ENCODE measurements at regions not wholly inside any gene's neighbourhood (a gene's known extent, or its start where the extent isn't known, plus 50 kb on each side); places are given as distances from the start of the nearest gene placed in this dataset.

DNA sequence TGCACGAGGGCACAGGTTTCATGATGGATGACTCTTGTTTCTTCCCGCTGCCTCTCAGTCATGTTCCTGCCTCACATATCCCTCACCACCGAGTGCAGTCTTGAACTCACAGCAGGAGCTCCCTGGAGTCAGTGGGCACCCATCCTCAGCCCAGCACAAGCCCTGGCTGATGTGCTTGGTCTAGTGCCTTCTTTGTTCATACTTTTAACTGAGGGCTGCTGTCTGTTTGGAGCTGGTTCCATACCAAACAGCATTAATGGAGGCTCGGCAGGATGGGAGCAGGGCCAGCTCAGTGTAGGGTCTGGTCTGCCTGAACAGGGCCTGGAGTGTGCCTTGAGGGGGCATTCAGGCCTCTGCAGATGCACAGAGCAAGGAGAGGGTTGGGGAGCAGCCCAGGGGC lies 54.5 kb upstream of the GLI2 start:
- in situ Hi-C loops (cut with HindIII; ENCODE audit: extremely low pct_ligation_motif_present, low pct_unique_long_range_greater_than_20kb) = no loop called here
- FAIRE-seq = no peak
- POLR2A ChIA-PET = no interaction called here

DNA sequence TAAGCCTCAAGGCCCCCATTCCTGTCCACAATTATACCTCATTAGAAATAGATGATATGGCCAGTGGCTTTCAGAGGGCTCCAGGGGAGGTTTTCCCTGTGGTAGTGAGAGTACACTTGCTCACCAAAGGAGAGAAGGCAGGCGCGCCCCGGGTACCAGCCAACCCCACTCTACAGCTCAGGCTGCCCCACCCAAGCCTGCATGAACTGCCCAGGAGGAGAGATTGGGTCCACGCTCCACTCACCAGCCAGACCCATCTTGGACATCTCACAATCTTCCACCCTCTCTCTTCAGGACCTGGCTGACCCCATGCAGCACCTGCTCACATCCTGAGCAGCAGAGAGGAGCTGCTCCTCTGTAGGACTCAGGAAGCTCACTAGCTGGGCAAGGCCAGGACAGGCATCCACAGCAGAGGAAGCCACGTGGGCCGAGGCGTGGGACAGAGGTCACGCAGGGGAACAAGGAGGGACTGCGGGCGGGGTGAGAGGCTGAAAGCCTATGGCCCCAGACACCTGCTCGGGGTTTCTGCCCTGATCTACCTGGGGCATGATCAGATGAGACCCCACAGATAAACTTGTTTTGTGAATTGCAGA lies 53.9 kb upstream of the GLI2 start:
- H3K4me2 ChIP-seq (ENCODE audit: low read depth, low read length) = no peak overlapping the region
- H3K9ac ChIP-seq (ENCODE audit: insufficient read depth, low read depth, low read length) = no peak overlapping the region
- H3K27ac ChIP-seq (ENCODE audit: extremely low read length, insufficient read depth, low read length) = no peak overlapping the region
- ChIA-PET CTCF (ENCODE audit: low intra/inter-chr PET ratio, low total read pairs) (interaction anchor here (3.9 kb wide), 1 partner anchor 338 kb away, joined by 16 read pairs; no protein-coding TSS in a partner anchor), POLR2A (no interaction called here)
- peaks cover 2 to 51% of the 10 kb centered on the region in 2 experiments; a peak in 3 of 5 replicates for H3K27me3 ChIP-seq (ENCODE audit: control insufficient read depth in 1 of 2, insufficient read depth in 2 of 2, low read length in 2 of 2)
- BruUV-seq (replicated peaks) = no TSS peak
- H4K20me1 ChIP-seq (ENCODE audit: insufficient read depth, low read length) = no peaks in the 10 kb centered on the region; the same call in 1 of the 2 replicates
- DNase-seq (ENCODE audit: low spot score) = no peak
- no peaks in the 10 kb centered on the region for H3K9me3 ChIP-seq (ENCODE audit: low read length)
- in situ Hi-C loops (cut with HindIII; ENCODE audit: extremely low pct_ligation_motif_present, low pct_unique_long_range_greater_than_20kb) (no loop called here), intact Hi-C loops (cut with micrococcal nuclease; ENCODE audit: unreplicated experiment) (no loop called here)
- WGBS (ENCODE audit: low lambda C conversion rate) = 35% methylated on average over 11 of the region's 11 CpGs
- H3K79me2 ChIP-seq (ENCODE audit: insufficient read depth, low read length) = no peaks in the 10 kb centered on the region
- H3K4me3 ChIP-seq (replicated peaks in 1 of 3; ENCODE audit: insufficient read depth in 1 of 3, low read depth in 2 of 3, low read length in 3 of 3) = no peak overlapping the region
- peaks cover 5% of the 10 kb centered on the region; the same call in 1 of the 2 replicates for H3K4me1 ChIP-seq (ENCODE audit: insufficient read depth, low read length)
- no peak for ATAC-seq
- no peak overlapping the region for H2AFZ ChIP-seq (ENCODE audit: low read length)
- no peaks in the 10 kb centered on the region for H3K36me3 ChIP-seq (replicated peaks in 1 of 2; ENCODE audit: control insufficient read depth in 1 of 2, insufficient read depth in 2 of 2, low read length in 2 of 2)
- FAIRE-seq = no peak
- no peak for TF ChIP-seq GATAD2A (CRISPR knock-in tag; IDR thresholded peaks at IDR 0.05)
- TF ChIP-seq, protein P1, sequence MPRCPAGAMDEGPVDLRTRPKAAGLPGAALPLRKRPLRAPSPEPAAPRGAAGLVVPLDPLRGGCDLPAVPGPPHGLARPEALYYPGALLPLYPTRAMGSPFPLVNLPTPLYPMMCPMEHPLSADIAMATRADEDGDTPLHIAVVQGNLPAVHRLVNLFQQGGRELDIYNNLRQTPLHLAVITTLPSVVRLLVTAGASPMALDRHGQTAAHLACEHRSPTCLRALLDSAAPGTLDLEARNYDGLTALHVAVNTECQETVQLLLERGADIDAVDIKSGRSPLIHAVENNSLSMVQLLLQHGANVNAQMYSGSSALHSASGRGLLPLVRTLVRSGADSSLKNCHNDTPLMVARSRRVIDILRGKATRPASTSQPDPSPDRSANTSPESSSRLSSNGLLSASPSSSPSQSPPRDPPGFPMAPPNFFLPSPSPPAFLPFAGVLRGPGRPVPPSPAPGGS (CRISPR knock-in tag; IDR thresholded peaks at IDR 0.05) = no peak
- no peak for TF ChIP-seq ZFP36L1 (CRISPR knock-in tag; IDR thresholded peaks at IDR 0.05)
- TF ChIP-seq SRY (CRISPR knock-in tag; IDR thresholded peaks at IDR 0.05) = no peak
- no peak for TF ChIP-seq KLF9 (CRISPR knock-in tag; IDR thresholded peaks at IDR 0.05; ENCODE audit: low read depth)
- TF ChIP-seq THAP7 (CRISPR knock-in tag; IDR thresholded peaks at IDR 0.05) = no peak
- no peak for TF ChIP-seq PCBP2 (optimal IDR thresholded peaks at IDR 0.05; ENCODE audit: low read depth, low read length, poor library complexity, severe bottlenecking)
- TF ChIP-seq ZSCAN29 (CRISPR knock-in tag; conservative IDR thresholded peaks at IDR 0.05) = no peak
- TF ChIP-seq, protein P2, sequence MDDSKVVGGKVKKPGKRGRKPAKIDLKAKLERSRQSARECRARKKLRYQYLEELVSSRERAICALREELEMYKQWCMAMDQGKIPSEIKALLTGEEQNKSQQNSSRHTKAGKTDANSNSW (CRISPR knock-in tag; IDR thresholded peaks at IDR 0.05; ENCODE audit: borderline replicate concordance) = no peak
- no peak for TF ChIP-seq RBM22 (optimal IDR thresholded peaks at IDR 0.05; ENCODE audit: low read length)

More for the DNA sequence above, 54.5 kb upstream of the GLI2 start:
- Histone ChIP-seq H3K9me3 (ENCODE audit: low read length) (no peaks in the 10 kb centered on the region), H3K4me2 (ENCODE audit: low read depth, low read length) (no peak overlapping the region), H3K4me3 (replicated peaks in 1 of 3; ENCODE audit: insufficient read depth in 1 of 3, low read depth in 2 of 3, low read length in 3 of 3) (no peak overlapping the region), H3K79me2 (ENCODE audit: insufficient read depth, low read length) (no peaks in the 10 kb centered on the region), H3K27ac (ENCODE audit: extremely low read length, insufficient read depth, low read length) (no peak overlapping the region), H2AFZ (ENCODE audit: low read length) (no peak overlapping the region), H3K27me3 (ENCODE audit: control insufficient read depth in 1 of 2, insufficient read depth in 2 of 2, low read length in 2 of 2) (peaks cover 2 to 57% of the 10 kb centered on the region in 2 experiments; a peak in 3 of 5 replicates), H4K20me1 (ENCODE audit: insufficient read depth, low read length) (no peaks in the 10 kb centered on the region; the same call in 1 of the 2 replicates), H3K9ac (ENCODE audit: insufficient read depth, low read depth, low read length) (no peak overlapping the region), H3K36me3 (replicated peaks in 1 of 2; ENCODE audit: control insufficient read depth in 1 of 2, insufficient read depth in 2 of 2, low read length in 2 of 2) (no peaks in the 10 kb centered on the region), H3K4me1 (ENCODE audit: insufficient read depth, low read length) (peaks cover 5% of the 10 kb centered on the region; the same call in 1 of the 2 replicates)
- ATAC-seq (no peak), DNase-seq (ENCODE audit: low spot score) (no peak)
- 25% methylated on average over 4 of the region's 4 CpGs for WGBS (ENCODE audit: low lambda C conversion rate)
- TF ChIP-seq, protein P3, sequence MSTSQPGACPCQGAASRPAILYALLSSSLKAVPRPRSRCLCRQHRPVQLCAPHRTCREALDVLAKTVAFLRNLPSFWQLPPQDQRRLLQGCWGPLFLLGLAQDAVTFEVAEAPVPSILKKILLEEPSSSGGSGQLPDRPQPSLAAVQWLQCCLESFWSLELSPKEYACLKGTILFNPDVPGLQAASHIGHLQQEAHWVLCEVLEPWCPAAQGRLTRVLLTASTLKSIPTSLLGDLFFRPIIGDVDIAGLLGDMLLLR (CRISPR knock-in tag; IDR thresholded peaks at IDR 0.05) = no peak
- no peak for TF ChIP-seq ZNF414 (CRISPR knock-in tag; IDR thresholded peaks at IDR 0.05)
- TF ChIP-seq ZSCAN30 (CRISPR knock-in tag; IDR thresholded peaks at IDR 0.05) = peak; percentile 94; the same call in 1 of the 2 replicates
- TF ChIP-seq ESRRA (CRISPR knock-in tag; IDR thresholded peaks at IDR 0.05; ENCODE audit: low read depth) = no peak
- CTCF ChIA-PET (ENCODE audit: low intra/inter-chr PET ratio, low total read pairs) = interaction anchor here (1.6 to 3.9 kb wide), 2 partner anchors 338 to 368 kb away, joined by 15 to 16 read pairs; no protein-coding TSS in a partner anchor
- BruUV-seq (replicated peaks) = no TSS peak
- intact Hi-C loops (cut with micrococcal nuclease; ENCODE audit: unreplicated experiment) = no loop called here
